Lower leg skin (tissue), 4 donors: ENCODE measurements at regions not wholly inside any gene's neighbourhood (a gene's known extent, or its start where the extent isn't known, plus 50 kb on each side); places are given as distances from the start of the nearest gene placed in this dataset.
"Not testable (repeated sequence)": the region's sequence is repeated elsewhere in the genome, so short reads cannot be mapped to it uniquely, and the experiment has no call there.

Experiments used
- DNase-seq, 2 donors: peaks; one replicate each; pipeline ENCODE4 v3.0.0-alpha.2; 2019; ENCODE audit warnings: low spot score in 2 of 2
- H3K4me3 ChIP-seq: fragments of 200-600 bp; sonication (generic); 2 replicates; pipeline ENCODE4 v1.5.1; 2017; ENCODE audit warnings: mild to moderate bottlenecking, low read depth; ENCODE audit not compliant: poor library complexity, severe bottlenecking
- CTCF ChIP-seq, 3 donors: fragments of 450-650 bp; IDR thresholded peaks; one replicate each; pipeline ENCODE4 v1.5.1; 2016; ENCODE audit warnings: antibody characterized with exemption in 3 of 3, mild to moderate bottlenecking in 3 of 3, moderate library complexity in 2 of 3
- POLR2A ChIP-seq, 2 donors: fragments of 450-650 bp; IDR thresholded peaks; one replicate each; pipeline ENCODE4 v1.6.1; 2016 to 2017; ENCODE audit warnings: antibody characterized with exemption in 2 of 2, mild to moderate bottlenecking in 1 of 2, moderate library complexity in 1 of 2
- WGBS, 2 donors: methylation state at CpG; one replicate each; pipeline ENCODE4 v1.1.5; 2018; 5-methylcytosine and 5-hydroxymethylcytosine counted together
- intact Hi-C: fragments of 100-400 bp; cut with DNase I; formaldehyde crosslinking; loops from one replicate; pipeline ENCODE4 v1.15.0; 2023; ENCODE audit warnings: low total_unique reads

DNA sequence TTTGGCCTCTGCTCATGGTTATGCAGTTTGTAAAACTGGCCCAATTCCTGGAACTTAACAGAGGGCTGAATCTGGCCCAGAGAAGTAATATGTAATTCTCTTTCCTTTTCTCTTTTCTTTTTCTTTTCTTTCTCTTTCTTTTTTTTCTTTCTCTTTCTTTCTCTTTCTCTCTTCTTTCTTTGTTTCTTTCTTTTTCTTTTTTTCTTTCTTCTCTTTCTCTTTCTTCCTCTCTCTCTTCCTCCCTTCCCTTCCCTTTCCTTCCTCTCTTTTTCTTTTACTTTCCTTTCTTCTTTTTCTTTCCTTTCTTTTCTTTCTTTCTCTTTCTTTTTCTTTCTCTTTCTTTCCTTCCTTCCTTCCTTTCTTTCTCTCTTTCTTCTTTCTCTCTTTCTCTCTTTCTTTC lies 88.8 kb upstream of the SLITRK5 start:
- intact Hi-C loops = no loop called here
- TF ChIP-seq POLR2A (IDR thresholded peaks at IDR 0.05) (no peak), CTCF (IDR thresholded peaks at IDR 0.05) (no peak)
- no peak for DNase-seq
- H3K4me3 ChIP-seq = no peak overlapping the region

DNA sequence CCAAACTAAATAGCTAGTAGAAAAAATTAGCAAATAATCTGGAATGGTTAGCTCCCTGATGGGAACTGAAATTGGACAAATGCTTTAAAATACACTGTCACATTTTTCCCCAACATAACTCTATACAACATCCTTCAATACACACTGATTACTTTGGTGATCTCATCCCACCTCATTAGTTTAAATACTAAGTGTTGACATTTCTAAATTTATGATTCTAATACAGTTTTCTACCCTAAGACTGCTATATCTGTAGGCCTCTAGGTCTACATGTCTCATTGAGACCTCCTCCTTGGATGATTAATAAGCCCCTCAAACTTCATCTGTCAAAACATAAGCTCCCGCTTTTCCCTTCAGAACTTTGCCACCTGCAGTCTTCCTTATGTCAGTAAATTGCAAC lies 80.7 kb upstream of the SLITRK5 start:
- no peak for TF ChIP-seq CTCF (IDR thresholded peaks at IDR 0.05)
- TF ChIP-seq POLR2A (IDR thresholded peaks at IDR 0.05) = no peak
- intact Hi-C loops = no loop called here
- 89 to 90% methylated on average over 1 of the region's 1 CpG for WGBS, 2 donors
- H3K4me3 ChIP-seq = no peak overlapping the region
- no peak for DNase-seq

- WGBS, 2 donors = 67 to 73% methylated on average over 2 of the region's 2 CpGs
These were observed 66.7 kb upstream of the SLITRK5 start for GRCh38 chr13:87604437-87604836.

DNA sequence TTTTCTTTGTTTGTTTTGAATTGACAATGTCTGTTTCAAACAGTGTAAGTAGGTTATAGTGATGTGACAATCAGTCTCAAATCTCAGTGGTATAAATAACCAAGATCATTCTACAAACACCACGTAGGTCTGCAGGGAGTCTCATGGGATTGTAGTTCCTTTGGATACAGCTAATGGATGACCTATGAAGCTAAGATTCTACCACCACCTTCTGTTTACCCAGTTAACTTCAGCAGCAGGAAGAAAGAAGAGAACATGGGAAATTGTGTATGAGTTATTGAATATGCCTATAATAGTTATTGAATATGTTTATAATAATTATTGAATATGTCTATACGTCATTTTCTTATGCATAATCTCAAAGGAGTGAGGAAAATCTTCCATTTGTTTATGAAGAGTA lies 63.9 kb upstream of the SLITRK5 start:
- intact Hi-C loops = no loop called here
- no peak for DNase-seq
- no peak overlapping the region for H3K4me3 ChIP-seq
- TF ChIP-seq POLR2A (IDR thresholded peaks at IDR 0.05) (no peak), CTCF (IDR thresholded peaks at IDR 0.05) (no peak)
- WGBS, 2 donors = 61 to 69% methylated on average over 2 of the region's 2 CpGs

More at GRCh38 chr13:87604437-87604836, 66.7 kb upstream of the SLITRK5 start:
- DNase-seq, intact Hi-C loops, H3K4me3 ChIP-seq: not testable (repeated sequence)

DNA sequence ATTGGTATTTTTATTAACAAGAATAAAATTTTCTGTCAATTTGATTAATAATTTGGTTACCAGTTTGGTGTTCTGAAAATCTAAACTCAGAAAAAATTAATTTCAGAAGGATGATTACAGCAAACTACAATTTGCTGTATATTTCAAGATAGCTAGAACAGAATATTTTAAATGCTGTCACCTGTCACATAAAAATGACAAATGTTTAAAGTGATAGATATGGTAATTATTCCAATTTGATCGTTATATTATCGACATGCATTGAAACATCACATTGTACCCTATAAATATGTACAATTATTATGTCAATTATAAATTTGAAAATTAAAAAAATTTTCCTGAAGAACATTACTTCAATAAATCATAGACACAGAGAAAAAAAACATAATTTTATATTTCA lies 56.9 kb upstream of the SLITRK5 start:
- intact Hi-C loops = no loop called here
- TF ChIP-seq POLR2A (IDR thresholded peaks at IDR 0.05) (no peak), CTCF (IDR thresholded peaks at IDR 0.05) (no peak)
- no peak overlapping the region for H3K4me3 ChIP-seq
- WGBS, 2 donors = 68% methylated on average over 2 of the region's 2 CpGs
- no peak for DNase-seq
